DMS53 (cell line): ENCODE measurements at regions not wholly inside any gene's neighbourhood (a gene's known extent, or its start where the extent isn't known, plus 50 kb on each side); places are given as distances from the start of the nearest gene placed in this dataset.

Source experiments
- DNase-seq: peaks from one replicate; lab custom pipeline; 2025; lab: John Stamatoyannopoulos, UW

DNA sequence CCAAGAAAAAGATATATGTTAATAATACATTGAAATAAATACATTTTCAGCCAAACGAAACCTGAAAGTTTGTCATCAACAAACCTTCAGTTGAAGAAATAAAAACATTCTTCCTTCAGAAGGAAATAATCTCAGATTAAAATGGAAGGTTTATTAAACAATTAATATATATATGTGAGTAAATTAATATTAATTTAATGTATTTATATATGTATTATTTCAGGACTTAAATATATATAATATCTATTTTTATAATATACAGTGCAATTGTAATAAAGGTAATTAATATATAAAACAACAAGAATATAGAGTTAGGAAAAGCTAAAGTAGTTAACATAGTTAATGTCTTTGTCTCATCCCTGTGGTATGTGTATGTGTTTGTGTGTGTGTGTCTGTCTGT lies 102.2 kb upstream of the CDC14C start:
- no peak for DNase-seq

DNA sequence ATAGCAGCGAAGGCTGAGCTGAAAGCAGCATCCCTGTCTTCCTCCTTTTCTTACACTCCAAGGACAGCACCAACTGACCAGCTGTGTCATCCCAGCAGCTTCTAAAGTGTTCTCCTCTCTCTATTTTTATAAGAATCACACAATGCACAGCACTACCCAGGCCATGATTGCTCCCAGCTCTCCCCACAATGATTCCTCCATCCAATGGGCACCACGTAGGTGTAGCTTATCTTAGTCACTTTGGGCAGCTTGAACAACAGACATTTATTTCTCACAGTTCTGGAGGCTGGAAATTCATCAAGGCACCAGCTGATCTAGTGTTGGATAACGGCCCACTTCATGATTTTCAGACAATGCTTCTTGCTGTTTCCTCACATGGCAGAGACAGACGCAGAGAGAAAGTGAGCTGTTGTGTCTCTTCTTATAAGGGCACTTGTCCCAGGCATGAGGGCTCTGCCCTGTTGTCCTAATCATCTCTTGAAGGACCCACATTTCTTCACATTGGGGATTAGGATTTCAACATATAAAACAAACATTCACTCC lies 92.0 kb upstream of the CDC14C start:
- no peak for DNase-seq

DNA sequence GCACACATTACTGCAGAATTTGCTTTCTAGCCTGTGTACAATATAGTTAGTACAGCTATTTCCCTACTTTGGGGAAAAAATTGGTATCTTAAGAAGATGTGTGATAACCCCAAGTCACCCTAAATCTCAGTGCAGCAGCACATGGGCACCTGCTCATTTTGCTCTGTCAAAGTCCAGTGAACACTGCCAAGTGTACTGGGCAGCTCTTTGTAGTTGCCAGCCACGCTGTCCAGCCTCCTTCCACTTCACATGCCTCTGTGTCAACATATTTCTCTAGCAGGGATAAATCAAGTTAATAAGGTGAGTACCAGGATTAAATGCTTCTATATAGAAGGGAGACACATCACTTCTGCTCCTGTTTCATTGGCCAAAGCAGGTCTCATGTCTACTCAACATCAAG lies 87.1 kb upstream of the CDC14C start:
- peak; percentile 33 for DNase-seq

DNA sequence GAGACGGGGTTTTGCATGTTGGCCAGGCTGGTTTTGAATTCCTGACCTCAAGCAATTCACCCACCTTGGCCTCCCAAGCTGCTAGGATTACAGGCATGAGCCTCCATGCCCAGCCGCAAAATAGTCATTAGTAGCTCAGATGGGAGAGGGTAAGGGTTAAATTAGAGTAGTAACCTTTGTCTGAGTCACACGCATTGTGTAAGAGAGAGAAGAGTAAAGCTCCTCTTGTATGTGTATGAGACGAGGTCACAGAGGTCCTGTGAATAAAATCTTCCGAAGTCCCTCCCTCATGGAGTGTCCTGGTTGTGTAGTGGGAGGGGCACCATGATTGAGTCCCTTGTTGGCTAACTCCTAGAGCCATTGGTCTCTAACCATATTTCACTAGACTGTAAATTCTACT lies 85.2 kb upstream of the CDC14C start:
- no peak for DNase-seq

DNA sequence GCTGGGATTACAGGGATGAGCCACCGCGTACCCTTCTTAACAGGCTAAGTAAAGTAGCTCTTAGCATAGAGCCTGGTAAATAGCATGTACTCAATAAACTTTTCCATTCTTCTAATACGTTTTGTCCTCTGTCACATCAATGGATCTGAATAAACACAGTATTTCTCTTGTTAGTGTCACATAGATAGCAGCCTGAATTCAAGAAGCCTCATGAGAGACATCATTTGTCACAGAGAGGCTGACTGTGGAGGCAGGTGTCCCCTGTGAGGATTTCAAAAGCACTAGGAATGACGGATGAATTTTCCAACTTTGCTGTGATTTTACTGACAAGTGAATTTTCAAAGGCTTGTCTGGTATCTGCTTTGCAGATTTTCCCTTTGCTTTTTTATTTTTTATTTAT lies 82.6 kb upstream of the CDC14C start:
- DNase-seq = no peak

DNA sequence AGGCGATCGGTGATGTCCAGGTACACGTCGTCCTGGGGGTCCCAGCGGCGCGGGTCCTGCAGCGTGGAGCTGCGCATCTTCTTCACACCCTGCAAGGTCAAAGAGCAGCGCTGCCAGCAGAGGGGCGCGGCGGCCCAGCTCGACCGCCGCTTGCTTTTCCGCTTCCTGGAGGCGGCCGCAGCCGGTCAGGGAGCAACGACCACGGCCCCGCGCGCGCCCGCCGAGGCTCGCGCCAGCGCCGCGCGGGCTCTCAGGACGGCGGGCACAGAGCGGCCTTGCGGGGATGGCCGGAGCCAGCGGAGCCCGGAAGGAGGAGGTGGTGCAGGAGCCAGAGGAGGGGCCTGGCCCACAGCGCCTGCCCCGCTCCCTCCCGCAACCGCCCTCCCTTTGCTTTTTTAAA lies 76.4 kb upstream of the CDC14C start:
- DNase-seq = no peak

DNA sequence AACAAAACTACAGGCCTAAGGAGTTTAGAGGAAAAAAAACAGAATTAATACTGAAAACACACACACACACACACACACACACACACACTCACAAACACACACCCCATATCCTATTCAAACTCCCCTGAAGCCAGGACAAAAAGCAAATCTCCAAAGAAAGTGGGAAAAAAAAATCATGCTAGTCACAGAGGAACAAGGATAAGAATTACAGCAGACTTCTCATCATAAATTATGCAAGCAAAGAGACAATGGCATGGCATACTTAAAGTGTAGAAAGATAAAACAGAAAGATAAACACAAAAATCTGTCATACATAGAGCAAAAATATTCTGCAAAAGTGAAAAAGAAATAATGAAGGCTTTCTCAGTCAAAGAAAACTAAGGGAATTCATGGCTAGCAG lies 63.9 kb upstream of the CDC14C start:
- DNase-seq = peak; percentile 37

DNA sequence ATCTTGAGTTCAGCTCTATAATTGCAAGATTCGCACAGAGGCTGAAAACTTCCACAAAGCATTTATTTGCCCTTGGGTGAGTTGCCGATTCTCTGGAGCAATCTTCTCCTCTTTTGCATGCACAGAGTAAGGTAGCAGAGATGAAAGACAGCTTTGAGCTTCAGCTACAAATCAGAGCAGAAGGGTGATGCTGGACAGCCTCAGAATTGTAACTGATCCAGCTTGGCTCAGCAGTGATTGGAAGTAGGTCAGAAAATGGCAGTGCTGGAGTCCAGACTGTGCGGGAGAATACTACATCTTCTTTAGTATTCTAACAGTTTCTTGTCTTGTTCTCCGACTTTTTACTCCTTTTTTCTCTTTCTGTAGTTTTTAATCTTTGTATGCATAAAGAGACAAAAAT lies 55.4 kb upstream of the CDC14C start:
- no peak for DNase-seq

DNA sequence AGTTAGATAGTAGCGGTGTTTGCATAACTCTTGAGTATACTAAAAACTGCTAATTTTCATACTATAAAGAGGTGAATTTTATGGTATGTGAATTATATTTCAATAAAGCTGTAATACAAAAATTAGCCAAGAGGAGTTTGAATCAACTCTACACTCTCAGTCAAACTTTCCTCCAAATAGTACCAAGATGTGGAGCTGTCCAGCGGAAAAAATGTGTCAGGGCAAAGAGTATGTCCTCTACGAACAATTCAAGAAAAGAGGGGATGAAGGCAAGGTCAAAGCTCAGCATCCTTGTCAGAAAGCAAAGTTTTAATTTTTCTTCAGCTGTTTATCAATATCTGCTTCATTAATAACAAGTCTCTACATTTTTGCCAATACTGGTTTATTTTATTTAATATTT lies 51.8 kb upstream of the CDC14C start:
- DNase-seq = no peak
